GM23248 (cell line): ENCODE measurements at regions not wholly inside any gene's neighbourhood (a gene's known extent, or its start where the extent isn't known, plus 50 kb on each side); places are given as distances from the start of the nearest gene placed in this dataset.

Source experiments
- DNase-seq: peaks from one replicate; pipeline ENCODE4 v3.0.0-alpha.2; 2015
- H2AFZ ChIP-seq: fragments of 200-600 bp; sonication (generic); 2 replicates; pipeline ENCODE4 v1.6.1; 2016; ENCODE audit warnings: antibody characterized with exemption
- H3F3A ChIP-seq: fragments of 200-600 bp; sonication (generic); 2 replicates; pipeline ENCODE4 v1.6.1; 2016; ENCODE audit warnings: mild to moderate bottlenecking, antibody characterized with exemption, mixed run types; ENCODE audit not compliant: insufficient read depth
- H3K27ac ChIP-seq: fragments of 200-600 bp; sonication (generic); 2 replicates; pipeline ENCODE4 v1.5.1; 2016; ENCODE audit warnings: mild to moderate bottlenecking
- H3K27me3 ChIP-seq: fragments of 200-600 bp; sonication (generic); replicated peaks from 2 replicates; pipeline ENCODE4 v1.6.1; 2016; ENCODE audit warnings: mild to moderate bottlenecking; ENCODE audit not compliant: insufficient read depth
- H3K36me3 ChIP-seq: fragments of 200-600 bp; sonication (generic); 2 replicates; pipeline ENCODE4 v1.6.1; 2016; ENCODE audit warnings: low read depth, mild to moderate bottlenecking
- H3K4me1 ChIP-seq: fragments of 200-600 bp; sonication (generic); 2 replicates; pipeline ENCODE4 v1.6.1; 2016; ENCODE audit warnings: mild to moderate bottlenecking; ENCODE audit not compliant: insufficient read depth
- H3K4me2 ChIP-seq: fragments of 200-600 bp; sonication (generic); one replicate; pipeline ENCODE4 v1.6.1; 2016; ENCODE audit warnings: mild to moderate bottlenecking; ENCODE audit not compliant: unreplicated experiment
- H3K4me3 ChIP-seq: fragments of 200-600 bp; sonication (generic); 2 replicates; pipeline ENCODE4 v1.5.1; 2016; ENCODE audit warnings: mild to moderate bottlenecking
- H3K79me2 ChIP-seq: fragments of 200-600 bp; sonication (generic); 2 replicates; pipeline ENCODE4 v1.6.1; 2016; ENCODE audit warnings: mild to moderate bottlenecking; ENCODE audit not compliant: insufficient read depth
- H3K9ac ChIP-seq: fragments of 200-600 bp; sonication (generic); 2 replicates; pipeline ENCODE4 v1.6.1; 2016; ENCODE audit warnings: mild to moderate bottlenecking
- H3K9me2 ChIP-seq: fragments of 200-600 bp; sonication (generic); 2 replicates; pipeline ENCODE4 v1.6.1; 2016; ENCODE audit warnings: mixed run types, mild to moderate bottlenecking, moderate library complexity; ENCODE audit not compliant: insufficient read depth
- H3K9me3 ChIP-seq: fragments of 200-600 bp; sonication (generic); one replicate; pipeline ENCODE4 v1.6.1; 2017; ENCODE audit warnings: low read depth
- H4K20me1 ChIP-seq: fragments of 200-600 bp; sonication (generic); 2 replicates; pipeline ENCODE4 v1.6.0; 2016; ENCODE audit not compliant: insufficient read depth
- EZH2 ChIP-seq: fragments of 200-600 bp; sonication (generic); IDR thresholded peaks from 2 replicates; pipeline ENCODE4 v1.6.1; 2018; ENCODE audit warnings: antibody characterized with exemption, mild to moderate bottlenecking; ENCODE audit not compliant: insufficient read depth, poor library complexity, severe bottlenecking
- EZH2phosphoT487 ChIP-seq: fragments of 200-600 bp; sonication (generic); IDR thresholded peaks from 2 replicates; pipeline ENCODE4 v1.6.1; 2018; ENCODE audit warnings: antibody characterized with exemption, moderate library complexity, mild to moderate bottlenecking, low read depth; ENCODE audit not compliant: insufficient read depth
- WGBS, 2 experiments: methylation state at CpG; one replicate each; pipeline ENCODE4 v1.1.6; 2015 to 2017; ENCODE audit warnings: low lambda C conversion rate in 2 of 2, low coverage in 1 of 2; ENCODE audit errors: missing lambda C conversion rate in 2 of 2; 5-methylcytosine and 5-hydroxymethylcytosine counted together
- in situ Hi-C: fragments of 300-500 bp; cut with MboI; formaldehyde crosslinking; loops from 2 replicates; pipeline ENCODE4 v1.15.0; 2020

GRCh38 chr19:31546205-31546960, 197.1 kb upstream of the TSHZ3 start:
- H2AFZ ChIP-seq, result no peak overlapping the region
- no peaks in the 10 kb centered on the region for H3K9me3 ChIP-seq
- H3K9me2 ChIP-seq, result no peaks in the 10 kb centered on the region
- no peaks in the 10 kb centered on the region for H3K79me2 ChIP-seq
- peaks cover 49% of the 10 kb centered on the region for H3K27me3 ChIP-seq
- H3K27ac ChIP-seq, result no peak overlapping the region
- DNase-seq, result no peak
- H3K36me3 ChIP-seq, result no peaks in the 10 kb centered on the region
- TF ChIP-seq EZH2 (no peak), EZH2phosphoT487 (no peak)
- no peaks in the 10 kb centered on the region for H4K20me1 ChIP-seq
- H3K4me2 ChIP-seq, result no peak overlapping the region
- no peak overlapping the region for H3K9ac ChIP-seq
- in situ Hi-C loops, result no loop called here
- no peaks in the 10 kb centered on the region for H3K4me1 ChIP-seq
- no peaks in the 10 kb centered on the region for H3F3A ChIP-seq
- H3K4me3 ChIP-seq, result no peak overlapping the region
- 41% methylated on average over 9 of the region's 9 CpGs for WGBS, 2 experiments

- no peak overlapping the region for H3K4me3 ChIP-seq
- TF ChIP-seq EZH2phosphoT487, result no peak
- TF ChIP-seq EZH2, result no peak
- H3K36me3 ChIP-seq, result no peaks in the 10 kb centered on the region
- H3K4me2 ChIP-seq, result no peak overlapping the region
- 58 to 61% methylated on average over 4 of the region's 4 CpGs for WGBS, 2 experiments
- no peaks in the 10 kb centered on the region for H3F3A ChIP-seq
- no peaks in the 10 kb centered on the region for H3K9me3 ChIP-seq
- peak; percentile 68 for DNase-seq
- H3K4me1 ChIP-seq, result no peaks in the 10 kb centered on the region
- no peak overlapping the region for H3K27ac ChIP-seq
- H3K9me2 ChIP-seq, result no peaks in the 10 kb centered on the region
- no peak overlapping the region for H2AFZ ChIP-seq
- peaks cover 34% of the 10 kb centered on the region for H3K27me3 ChIP-seq
- H3K9ac ChIP-seq, result no peak overlapping the region
- no peaks in the 10 kb centered on the region for H3K79me2 ChIP-seq
- in situ Hi-C loops, result no loop called here
- no peaks in the 10 kb centered on the region for H4K20me1 ChIP-seq
These were observed 199.7 kb upstream of the TSHZ3 start for GRCh38 chr19:31548941-31549340.

GRCh38 chr19:31553112-31553845, 204.0 kb upstream of the TSHZ3 start:
- H2AFZ ChIP-seq, result no peak overlapping the region
- H3K9me2 ChIP-seq, result no peaks in the 10 kb centered on the region
- no peaks in the 10 kb centered on the region for H3F3A ChIP-seq
- H3K36me3 ChIP-seq, result no peaks in the 10 kb centered on the region
- H3K9ac ChIP-seq, result no peak overlapping the region
- 10 to 16% methylated on average over 9 of the region's 9 CpGs for WGBS, 2 experiments
- no peaks in the 10 kb centered on the region for H3K4me1 ChIP-seq
- H4K20me1 ChIP-seq, result no peaks in the 10 kb centered on the region
- no peak overlapping the region for H3K27ac ChIP-seq
- no peaks in the 10 kb centered on the region for H3K79me2 ChIP-seq
- in situ Hi-C loops, result no loop called here
- no peak for TF ChIP-seq EZH2phosphoT487
- TF ChIP-seq EZH2, result no peak
- no peaks in the 10 kb centered on the region for H3K9me3 ChIP-seq
- no peak overlapping the region for H3K4me3 ChIP-seq
- peaks cover 35% of the 10 kb centered on the region for H3K27me3 ChIP-seq
- no peak overlapping the region for H3K4me2 ChIP-seq
- DNase-seq, result peak; percentile 3

- no peaks in the 10 kb centered on the region for H4K20me1 ChIP-seq
- H3K9me3 ChIP-seq, result no peaks in the 10 kb centered on the region
- no peak overlapping the region for H3K4me3 ChIP-seq
- H3F3A ChIP-seq, result no peaks in the 10 kb centered on the region
- in situ Hi-C loops, result no loop called here
- H3K9ac ChIP-seq, result no peak overlapping the region
- no peak overlapping the region for H3K4me2 ChIP-seq
- H3K27ac ChIP-seq, result no peak overlapping the region
- H3K9me2 ChIP-seq, result no peaks in the 10 kb centered on the region
- H3K79me2 ChIP-seq, result no peaks in the 10 kb centered on the region
- 6 to 8% methylated on average over 8 of the region's 8 CpGs for WGBS, 2 experiments
- no peaks in the 10 kb centered on the region for H3K36me3 ChIP-seq
- peak; percentile 1 for DNase-seq
- peaks cover 35% of the 10 kb centered on the region for H3K27me3 ChIP-seq
- H3K4me1 ChIP-seq, result no peaks in the 10 kb centered on the region
- H2AFZ ChIP-seq, result no peak overlapping the region
- TF ChIP-seq EZH2phosphoT487, result no peak
- no peak for TF ChIP-seq EZH2
These were observed 204.6 kb upstream of the TSHZ3 start for GRCh38 chr19:31553846-31554215.
